M059J (cell line): ENCODE measurements at regions not wholly inside any gene's neighbourhood (a gene's known extent, or its start where the extent isn't known, plus 50 kb on each side); places are given as distances from the start of the nearest gene placed in this dataset.
A peak's percentile ranks its signal among the peaks of the same experiment; 100 is the strongest.
"Not testable (repeated sequence)": the region's sequence is repeated elsewhere in the genome, so short reads cannot be mapped to it uniquely, and the experiment has no call there.

ENCODE experiments used
- DNase-seq: peaks from one replicate; pipeline ENCODE4 v3.0.0-alpha.2; 2012; ENCODE audit warnings: low read depth

DNA sequence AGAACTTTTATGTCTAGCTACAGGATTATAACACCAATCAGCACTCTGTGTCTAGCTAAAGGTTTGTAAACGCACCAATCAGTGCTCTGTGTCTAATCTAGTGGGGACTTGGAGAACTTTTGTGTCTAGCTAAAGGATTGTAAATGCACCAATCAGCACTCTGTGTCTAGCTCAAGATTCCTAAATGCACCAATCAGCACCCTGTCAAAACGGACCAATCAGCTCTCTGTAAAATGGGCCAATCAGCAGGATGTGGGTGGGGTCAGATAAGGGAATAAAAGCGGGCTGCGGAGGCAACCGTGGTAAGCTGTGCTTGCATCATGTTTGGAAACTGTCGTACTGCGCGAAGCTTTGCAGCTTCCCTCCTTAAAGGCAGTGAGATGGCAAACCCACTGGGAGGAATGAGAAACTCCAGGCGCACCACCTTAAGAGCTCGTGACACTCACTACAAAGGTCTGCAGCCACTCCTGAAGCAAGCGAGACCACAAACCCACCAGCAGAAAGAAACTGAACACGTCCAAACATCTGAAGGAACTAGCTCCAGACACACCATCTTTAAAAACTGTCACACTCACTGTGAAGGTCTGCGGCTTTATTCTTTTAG lies 112.1 kb upstream of the DUSP22 start:
- DNase-seq, result not testable (repeated sequence)

DNA sequence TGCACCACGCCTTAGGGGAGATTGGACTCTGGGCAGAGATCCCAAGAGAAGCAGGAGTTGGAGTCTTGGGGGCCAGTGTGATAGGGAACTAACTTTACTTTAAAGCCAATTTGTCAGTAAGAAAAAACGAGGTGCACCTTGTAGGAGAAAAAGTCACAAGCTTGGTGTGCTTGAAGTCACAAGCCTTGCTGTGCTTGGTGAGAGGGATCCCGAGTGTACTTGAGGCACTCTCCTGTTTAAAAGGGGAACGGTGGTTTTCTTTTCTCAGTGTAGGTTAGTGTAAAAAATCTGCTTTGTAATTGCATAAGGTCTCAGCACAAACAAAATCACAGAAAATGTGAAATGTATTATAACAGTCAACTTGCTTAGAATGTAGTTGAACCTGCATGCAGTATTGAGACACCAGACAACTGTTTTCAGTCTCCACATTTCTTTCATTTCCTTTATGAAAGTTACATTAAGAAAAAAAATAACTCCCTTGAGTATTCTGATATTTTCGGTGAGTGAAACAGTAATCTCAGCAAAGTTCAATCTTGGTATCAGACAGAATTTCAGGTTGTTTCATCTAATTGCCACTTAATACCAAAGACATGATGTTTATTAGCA lies 111.1 kb upstream of the DUSP22 start:
- DNase-seq, result no peak

DNA sequence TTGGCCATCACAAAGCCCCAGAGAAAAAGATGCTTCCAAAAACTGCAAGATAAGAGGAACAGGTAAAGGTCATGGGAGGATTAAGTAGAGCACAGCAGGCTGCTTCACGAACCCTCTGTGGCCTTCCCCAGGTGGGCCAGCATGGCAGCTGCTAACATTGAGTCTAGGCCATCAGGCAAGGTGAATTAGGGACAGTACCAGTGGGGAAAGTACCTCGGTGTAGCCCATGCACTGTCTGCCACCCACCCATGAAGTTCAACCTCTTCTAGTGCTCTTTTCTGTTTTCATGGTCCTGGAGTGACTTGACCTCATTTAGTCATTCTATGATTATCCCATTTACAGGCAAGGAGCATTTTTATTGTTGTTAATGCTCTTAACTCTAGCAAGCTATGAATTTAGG lies 108.6 kb upstream of the DUSP22 start:
- no peak for DNase-seq

DNA sequence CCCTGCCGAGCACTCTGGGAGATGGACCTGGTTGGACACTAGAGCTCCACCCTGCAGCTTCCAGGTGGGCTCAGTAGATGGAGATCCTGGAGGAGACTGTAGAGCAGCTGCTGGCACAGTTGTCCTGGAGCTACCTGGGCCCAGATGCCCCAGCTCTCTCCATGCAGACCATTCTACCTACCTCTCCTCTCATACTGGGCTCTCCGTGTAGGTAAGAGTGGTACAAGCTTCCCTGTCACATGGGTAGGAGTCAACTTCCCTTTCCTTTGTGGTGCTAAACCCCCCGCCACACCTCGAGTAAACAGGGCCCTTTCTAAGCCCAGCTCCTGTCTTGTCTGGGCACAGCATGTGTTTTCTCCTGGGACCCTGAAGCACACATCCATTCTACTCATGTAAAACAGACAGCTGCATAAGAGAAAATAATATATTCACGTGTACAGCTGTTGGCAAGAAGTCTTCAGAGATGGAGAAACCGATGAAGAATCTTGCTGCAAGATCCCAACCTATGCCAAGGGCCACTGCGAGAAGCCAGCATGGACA lies 108.1 kb upstream of the DUSP22 start:
- DNase-seq, result no peak

- DNase-seq, result no peak
These were observed 105.8 kb upstream of the DUSP22 start for GRCh38 chr6:186340-186965.

- no peak for DNase-seq
These were observed 105.0 kb upstream of the DUSP22 start for GRCh38 chr6:187210-187861.

DNA sequence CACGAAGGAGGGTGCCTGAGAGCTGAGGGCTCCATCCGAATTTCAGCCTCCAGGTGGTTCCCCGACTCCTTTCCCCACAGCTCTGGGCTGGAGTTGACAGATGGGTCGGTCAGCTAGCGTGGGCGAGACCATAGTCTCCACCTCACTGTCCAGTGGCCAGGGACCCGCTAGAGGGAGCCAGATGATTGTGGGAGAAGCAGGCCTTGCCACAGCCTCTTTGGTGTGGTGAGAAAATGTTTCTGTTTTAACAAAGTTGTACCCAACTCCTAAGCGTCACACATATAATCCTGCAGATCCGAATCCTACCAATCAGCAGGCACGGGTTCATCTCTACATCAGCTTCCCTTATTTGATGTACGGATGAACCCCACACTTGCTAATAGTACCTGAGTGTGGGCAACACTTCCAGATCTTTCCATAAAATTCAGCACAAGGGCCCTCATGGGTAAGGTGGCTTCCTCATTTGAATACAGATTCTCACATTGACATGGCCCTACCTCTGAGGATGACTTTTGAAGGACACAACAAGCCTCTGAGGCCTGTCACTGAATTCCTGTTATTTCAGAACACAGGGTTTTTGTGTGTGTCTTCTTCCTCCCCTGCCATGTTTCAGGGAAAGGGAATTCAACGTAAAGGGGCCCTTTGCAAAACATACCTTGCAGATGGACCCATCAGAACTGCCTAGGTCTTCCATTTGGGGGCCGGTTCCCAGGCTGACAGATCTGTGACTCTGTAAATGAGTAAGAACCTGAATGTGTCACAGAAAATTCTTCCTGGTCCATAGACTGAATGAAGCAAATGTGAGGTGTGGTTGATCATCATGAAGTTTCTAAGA lies 103.2 kb upstream of the DUSP22 start:
- peak; percentile 87 for DNase-seq

- no peak for DNase-seq
These were observed 102.6 kb upstream of the DUSP22 start for GRCh38 chr6:189676-190075.

DNA sequence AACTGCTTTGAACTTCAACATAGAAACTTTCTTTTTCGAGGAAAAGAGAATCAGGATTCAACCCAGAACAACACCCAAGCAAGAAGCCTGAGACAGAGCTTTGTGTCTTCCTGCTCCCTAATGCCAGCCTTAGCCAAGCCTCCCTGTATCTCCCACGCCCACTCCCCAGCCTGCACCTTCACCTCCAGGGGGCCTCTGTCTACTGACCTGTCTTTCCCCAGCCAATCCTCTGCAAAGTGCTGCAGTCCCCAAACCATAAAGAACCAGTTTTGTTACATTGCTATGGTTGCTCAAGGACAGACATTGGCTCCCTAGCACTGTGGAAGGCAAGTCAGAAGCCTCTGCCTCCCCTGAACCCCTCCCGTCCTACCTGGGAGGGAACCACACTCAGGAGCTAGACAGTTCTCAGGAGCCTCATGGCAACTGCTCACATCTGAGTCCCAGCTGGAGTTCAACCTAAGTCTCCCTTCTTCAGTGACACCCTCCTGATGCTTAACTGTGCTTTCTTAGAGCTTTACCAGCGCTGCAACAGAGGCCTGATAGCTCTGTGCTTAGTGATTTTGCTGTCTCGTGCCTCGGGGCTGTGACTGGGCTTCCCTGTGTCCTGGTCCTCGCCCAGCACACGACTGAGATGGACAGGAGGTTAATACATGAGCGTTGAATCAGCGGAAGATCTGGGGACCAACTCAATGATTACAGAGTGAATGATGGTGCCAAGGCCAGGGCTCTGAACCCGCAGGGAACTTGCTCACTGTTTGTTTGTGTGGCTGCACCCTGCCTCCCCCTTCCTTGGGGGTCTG lies 101.5 kb upstream of the DUSP22 start:
- DNase-seq, result no peak

DNA sequence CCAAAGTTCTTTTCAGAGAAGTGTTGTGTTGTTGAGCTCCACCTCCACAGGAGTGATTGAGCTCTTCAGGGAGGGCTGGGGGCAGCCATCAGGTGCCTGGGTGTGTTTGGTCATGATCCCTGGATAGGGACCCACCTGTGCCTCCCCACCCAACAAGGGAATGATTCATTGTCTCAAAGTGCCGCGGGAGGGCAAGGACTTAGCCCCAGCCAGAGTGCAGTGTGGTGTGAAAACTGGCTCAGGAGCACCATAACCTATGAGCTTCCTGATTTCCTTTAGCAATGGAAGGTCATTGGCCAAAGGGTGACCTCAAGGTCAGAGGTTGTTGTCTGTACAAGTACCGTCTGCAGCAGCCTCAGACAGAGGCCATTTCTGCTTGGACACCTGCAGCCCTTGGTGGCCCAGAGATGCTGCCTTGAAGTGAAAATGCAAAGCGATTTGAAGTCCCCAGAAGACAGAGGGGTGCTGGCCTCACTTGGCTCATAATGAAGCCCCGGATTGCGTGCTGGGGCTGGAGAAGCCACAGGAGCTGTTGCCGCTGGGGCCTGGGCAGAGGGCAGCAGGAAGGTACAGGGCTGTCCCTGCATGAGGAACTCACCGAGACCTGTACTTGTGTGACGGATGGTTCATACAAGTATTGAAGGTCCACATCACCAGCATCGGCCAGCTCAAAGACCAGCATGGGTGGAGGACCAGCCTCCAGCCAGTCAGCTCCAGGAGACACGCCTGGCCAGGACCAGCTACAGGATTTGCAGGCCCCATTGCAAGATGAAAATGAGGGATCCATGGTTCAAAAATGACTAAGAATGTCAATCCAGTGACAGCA lies 100.6 kb upstream of the DUSP22 start:
- DNase-seq, result no peak

DNA sequence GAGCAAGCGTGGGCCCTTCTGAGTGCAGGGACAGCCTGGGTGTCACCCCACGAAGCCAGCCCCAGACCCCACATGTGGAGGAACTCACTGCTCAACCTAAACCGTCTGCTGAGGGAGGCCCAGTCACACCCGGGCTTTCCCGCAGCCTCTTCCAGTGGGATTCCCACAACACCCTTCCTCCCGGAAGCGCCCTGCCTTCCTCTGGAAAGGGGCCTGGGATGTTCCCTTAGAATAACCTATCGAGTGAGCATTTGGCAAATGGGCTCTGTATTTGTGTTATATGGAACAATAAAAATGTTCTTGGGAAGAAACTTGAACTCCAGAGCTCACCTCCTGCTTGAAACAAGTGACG lies 100.0 kb upstream of the DUSP22 start:
- no peak for DNase-seq

DNA sequence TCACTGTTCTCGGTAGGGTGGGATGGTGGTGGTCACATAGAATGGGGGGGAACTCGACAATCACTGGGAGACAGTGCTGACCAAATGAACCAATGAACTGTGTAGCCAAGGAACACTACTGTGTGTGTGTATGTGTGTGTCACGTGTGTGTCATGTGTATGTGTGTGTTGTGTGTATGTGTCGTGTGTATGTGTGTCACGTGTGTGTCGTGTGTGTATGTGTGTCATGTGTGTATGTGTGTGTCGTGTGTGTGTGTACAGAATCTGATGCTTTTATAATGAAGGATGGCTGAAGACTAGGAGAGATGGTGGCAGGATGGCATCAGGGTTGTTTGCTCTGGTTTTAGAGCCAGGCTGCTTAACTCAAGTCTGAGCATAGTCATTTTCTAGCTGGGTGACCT lies 99.1 kb upstream of the DUSP22 start:
- no peak for DNase-seq

GRCh38 chr6:193773-194310 lies 98.4 kb upstream of the DUSP22 start:
- peak; percentile 23 for DNase-seq

DNA sequence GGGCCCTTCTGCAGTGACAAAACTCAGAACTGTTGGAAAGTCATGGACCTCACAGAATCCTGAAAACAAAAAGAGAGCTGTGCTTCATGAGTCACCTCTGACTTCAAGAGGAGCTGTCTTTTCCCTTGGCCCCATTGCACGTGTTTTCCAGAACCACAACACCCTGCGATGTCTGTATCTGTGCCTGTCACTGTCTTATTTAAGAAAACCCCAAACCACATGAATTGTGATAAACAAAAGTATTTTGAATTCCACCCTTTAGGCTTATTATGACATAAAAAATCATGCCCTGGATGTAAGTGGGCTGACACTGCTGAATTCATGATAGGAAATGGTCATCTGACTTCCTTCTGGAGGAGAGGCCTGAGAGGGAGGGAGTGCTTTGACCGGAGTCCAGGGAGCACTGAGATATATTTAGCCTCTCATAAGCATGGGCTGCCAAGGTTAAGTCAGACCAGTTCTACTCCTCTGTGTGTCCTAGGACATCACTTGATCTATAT lies 96.4 kb upstream of the DUSP22 start:
- peak; percentile 29 for DNase-seq

DNA sequence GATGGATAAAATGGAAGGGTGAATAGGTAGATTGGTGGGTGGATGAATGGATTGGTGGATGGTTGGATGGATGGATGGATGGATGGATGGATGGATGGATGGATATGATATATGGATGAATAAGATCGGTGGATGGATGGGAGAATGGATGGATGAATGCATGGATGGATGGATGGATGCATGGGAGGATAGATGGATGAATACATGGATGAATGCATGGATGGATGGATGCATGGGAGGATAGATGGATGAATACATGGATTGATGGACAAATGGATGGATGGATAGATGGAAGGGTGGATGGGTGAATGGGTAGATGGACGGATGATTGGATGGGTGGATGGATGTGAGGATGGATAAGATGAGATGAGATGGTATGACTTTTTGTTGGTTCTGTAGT lies 95.7 kb upstream of the DUSP22 start:
- DNase-seq, result no peak

GRCh38 chr6:203661-204060 lies 88.6 kb upstream of the DUSP22 start:
- DNase-seq, result no peak

- DNase-seq, result no peak
These were observed 86.0 kb upstream of the DUSP22 start for GRCh38 chr6:206264-206663.

DNA sequence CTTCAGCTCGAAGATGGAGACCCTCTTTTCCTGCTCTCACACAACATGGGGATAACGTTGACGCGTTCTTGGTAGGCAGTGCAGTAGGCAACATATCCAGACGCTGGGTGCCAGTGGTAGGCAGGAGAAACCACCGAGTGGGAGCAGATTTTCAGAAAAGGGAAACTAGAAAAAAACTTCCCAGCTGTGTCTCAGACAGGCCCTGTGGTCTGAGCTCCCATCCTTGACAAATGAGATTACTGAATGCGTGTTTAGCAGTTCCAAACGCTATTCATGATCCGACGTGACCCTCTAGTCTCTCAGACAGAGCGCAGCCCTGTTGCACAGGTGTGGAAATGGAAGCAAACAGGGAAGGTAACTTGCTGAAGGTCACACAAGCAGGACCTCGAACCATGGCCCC lies 83.9 kb upstream of the DUSP22 start:
- no peak for DNase-seq

- DNase-seq, result no peak
These were observed 83.3 kb upstream of the DUSP22 start for GRCh38 chr6:208938-209337.
